Head of caudate nucleus (tissue), 42 donors: ENCODE measurements at regions not wholly inside any gene's neighbourhood (a gene's known extent, or its start where the extent isn't known, plus 50 kb on each side); places are given as distances from the start of the nearest gene placed in this dataset.
"Not testable (repeated sequence)": the region's sequence is repeated elsewhere in the genome, so short reads cannot be mapped to it uniquely, and the experiment has no call there.

Source experiments
- DNase-seq, 42 donors: peaks; one replicate each; pipeline versions ENCODE4 v3.0.0 to v3.0.0-alpha.2; 2020 to 2021; ENCODE audit warnings: mixed read lengths in 7 of 42
- intact Hi-C: fragments of 100-400 bp; cut with DNase I; formaldehyde crosslinking; loops from one replicate; pipeline ENCODE4 v1.15.0; 2022

DNA sequence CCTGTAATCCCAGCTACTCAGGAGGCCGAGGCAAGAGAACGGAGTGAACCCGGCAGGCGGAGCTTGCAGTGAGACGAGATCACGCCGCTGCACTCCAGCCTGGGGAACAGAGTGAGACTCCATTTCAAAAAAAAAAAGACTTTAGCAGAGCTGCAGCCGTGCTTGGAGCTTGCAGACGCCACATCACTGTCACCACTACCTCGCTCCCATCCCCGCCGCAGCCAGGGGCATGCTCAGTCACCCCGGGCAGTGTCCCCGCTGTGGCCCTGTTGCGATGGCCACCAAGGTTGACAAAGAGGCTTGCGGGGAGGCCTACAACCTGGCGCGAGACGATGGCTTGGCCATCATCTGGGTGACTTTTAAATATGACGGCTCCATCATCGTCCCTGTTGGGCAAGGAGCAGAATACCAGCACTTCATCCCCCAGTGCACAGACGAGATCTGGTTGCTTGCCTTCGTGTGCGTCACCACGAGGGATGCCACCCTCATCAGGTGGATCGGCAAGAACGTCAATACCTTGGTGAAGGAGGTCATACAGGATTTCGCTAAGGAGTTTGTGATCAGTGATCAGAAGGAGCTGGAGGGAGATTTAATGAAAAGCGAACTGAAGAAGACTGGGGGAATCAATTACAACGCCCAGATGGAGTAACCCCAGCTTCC is 118.1 kb downstream of the TNFRSF13B start:
- DNase-seq, result no peak
- intact Hi-C loops, result no loop called here

DNA sequence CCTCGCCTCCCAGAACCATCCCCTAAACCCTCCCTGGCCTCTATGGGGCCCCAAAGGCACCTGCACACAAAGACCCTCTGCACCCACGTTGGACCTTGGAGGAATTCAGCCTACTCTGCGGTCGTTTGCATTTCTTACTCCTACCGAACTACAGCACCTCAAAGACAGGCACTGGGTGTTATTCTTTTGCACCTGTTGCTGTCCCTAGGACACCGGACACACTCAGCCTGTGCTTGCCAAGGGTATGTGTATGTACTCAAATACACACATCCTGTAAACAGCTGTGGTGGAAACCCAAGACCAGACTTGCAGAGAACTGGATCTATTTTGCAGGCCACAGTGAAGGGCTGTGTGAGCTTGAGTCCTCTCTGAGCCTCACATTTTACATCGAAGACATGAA is 122.1 kb downstream of the TNFRSF13B start:
- intact Hi-C loops, DNase-seq: not testable (repeated sequence)

DNA sequence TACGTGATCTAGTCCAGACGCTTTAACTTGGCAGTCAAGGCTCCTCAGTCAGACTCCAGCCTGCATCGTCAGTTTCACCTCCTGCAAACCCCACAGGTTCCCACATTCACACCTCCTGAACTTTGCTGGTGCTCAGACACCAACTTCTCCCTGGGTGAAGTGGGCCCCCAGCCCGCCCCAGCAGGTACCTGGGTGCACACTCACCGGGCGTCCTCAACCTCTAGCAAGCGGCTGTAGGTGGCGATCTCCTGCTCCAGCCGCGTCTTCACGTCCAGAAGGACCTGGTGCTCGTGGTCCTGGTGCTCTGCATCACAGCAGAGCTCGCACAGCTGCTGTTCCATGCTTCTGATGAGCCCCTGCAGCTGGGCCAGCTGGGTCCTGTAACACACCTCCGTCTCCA is 122.9 kb downstream of the TNFRSF13B start:
- DNase-seq, result peak in 1 of 42 donors; percentile 12
- intact Hi-C loops, result not testable (repeated sequence)

DNA sequence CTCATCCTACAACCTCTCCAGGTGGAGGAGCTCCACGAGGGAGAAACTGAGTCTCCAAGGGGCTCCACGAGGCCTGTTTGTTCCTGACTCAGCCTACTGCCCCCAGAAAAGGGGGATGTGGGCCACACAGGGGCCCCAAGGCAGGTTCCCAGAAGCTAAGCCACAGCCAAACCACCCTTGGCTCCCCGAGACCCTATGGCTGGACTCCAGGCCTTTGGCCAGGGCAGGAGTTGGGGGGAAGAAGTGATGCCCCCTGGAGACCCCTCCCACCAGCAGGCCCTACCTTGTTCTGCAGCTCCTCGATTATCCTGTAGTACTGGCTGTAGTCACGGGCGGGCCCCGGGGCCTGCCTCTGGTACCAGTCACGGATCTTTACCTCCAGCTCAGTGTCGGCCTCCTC is 126.8 kb downstream of the TNFRSF13B start:
- DNase-seq, intact Hi-C loops: not testable (repeated sequence)

DNA sequence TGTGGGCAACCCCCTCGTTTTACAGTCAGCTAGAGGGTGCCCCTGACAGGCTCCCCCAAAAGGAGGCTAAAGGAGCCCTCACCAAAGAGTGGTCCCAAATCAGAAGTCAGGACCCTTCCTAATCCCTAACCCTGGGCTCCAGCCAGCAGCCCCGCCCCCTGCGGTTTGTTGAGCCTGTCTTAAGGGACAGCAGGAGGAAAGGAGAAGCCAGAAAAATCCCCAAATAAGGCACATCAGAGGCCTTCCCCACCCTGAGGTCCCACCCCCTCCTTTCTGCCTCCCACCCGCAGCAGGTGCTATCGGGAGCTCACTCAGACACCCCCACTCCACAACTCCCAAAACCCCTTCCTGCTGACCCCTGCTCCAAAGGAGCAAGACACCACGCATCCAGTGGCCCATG is 127.2 kb downstream of the TNFRSF13B start:
- DNase-seq, intact Hi-C loops: not testable (repeated sequence)

DNA sequence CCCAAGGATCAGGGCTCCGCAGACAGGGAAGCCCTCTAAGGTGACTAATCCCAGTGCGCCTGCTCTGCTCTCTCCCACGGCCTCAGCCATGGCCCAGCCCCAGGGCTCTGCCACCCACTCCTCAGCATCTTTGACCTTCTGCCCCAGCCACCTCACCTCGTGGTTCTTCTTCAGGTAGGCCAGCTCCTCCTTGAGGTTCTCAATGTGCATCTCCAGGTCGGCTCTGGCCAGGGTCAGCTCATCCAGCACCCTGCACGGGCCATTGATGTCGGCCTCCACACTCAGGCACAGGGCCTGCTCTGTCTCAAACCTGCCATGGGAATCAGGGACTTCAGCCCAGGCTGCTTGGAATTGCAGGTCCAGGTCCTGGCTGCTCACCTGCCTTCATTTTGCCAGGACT is 128.4 kb downstream of the TNFRSF13B start:
- DNase-seq, intact Hi-C loops: not testable (repeated sequence)

DNA sequence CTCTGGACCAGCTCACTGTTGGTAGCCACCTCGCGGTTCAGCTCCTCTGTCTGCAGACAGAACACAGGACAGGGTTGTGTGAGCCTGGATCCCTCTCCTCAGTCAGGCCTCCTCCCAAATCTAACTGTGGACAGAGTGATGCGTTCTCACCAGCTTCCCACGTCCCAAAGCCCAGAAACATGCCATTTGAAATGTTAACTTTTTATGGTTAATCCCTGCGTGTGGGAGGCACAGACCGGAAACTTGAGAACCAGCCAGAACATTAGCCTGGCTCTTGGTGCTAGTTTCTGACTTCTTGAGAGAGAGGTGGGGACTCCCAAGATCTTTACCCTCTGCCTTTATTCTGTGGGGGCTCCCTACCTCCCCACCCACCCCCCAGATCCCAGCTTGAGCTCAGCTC is 129.6 kb downstream of the TNFRSF13B start:
- DNase-seq, intact Hi-C loops: not testable (repeated sequence)

DNA sequence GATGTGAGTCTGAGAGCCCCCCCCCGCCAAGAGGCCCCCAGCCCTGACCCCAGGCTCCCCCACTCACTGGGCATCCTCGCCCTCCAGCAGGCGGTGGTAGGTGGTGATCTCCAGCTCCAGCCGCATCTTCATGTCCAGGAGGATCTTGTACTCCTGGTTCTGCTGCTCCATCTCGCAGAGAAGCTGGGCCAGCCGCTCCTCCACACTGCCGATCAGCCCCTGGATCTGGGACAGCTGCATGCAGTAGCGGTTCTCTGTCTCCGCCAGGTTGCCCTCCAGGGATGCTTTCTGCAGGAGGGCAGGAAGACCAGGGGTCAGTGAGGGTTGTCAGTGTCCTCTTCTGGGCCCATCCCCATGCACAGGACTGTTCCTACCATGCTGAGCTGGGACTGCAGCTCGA is 130.0 kb downstream of the TNFRSF13B start:
- DNase-seq, intact Hi-C loops: not testable (repeated sequence)

DNA sequence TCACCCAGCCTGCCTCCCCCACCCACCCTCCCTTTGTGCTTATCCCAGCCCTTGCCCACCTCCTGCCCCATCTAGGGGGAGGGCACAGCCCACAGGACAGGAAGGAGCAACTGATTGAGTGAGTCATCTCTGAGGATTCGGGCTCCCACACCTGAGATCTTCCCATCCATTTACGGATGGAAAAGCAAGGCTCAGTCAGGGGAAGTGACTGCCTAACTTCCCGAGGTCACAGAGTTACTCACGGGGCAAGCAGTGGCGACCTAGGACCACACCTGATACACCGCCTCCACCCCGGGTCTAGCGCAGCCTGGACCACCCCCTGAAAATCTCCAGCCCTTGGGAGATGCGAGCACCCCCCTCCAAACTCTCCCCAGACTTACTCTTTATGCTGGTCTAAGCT is 131.7 kb downstream of the TNFRSF13B start:
- intact Hi-C loops, DNase-seq: not testable (repeated sequence)

DNA sequence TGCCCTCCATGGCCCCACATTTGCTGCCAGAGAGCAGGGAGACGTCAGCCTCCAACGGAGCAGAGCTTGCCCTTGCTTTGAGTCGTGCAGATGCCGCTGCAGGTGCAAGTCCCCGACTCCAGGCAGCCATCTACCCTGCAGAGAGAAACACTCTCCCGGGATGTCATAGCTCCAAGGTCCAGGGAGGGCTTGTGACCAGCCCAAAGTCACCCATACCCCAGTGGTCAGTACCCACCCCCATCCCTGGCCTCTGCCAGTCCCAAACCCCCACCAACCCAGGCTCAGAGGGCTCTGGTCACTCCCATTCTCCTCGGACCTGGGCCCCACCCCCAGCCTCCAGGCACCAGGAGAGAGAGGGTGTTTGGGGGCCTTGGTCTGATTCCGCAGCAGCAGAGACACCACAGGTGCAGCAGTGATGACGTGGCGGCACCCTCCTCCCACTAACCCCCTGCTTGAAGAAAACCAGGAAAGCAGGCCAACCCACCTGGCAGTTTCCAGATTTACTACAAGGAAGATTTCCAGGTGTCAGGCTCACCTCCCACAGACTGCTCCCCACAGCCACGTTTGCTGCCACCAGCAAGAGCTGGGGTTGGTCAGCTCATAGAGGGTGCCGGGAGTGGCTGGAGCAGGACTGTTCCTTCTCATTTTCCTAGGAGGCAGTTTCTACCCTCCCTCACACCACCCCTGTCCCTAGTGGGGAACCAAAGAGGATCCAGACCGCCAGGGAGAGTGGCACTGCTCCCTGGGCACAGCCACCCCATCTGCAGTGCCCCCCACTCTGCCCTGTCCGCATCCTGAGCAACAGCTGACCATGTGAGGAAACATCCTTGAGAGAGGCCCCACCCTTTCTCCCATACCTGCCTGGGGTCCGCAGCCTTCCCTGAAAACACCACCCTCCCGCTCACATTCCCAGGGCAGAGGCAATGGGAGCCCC is 132.4 kb downstream of the TNFRSF13B start:
- DNase-seq, result peak; percentile 14 to 90 (median 68)
- intact Hi-C loops, result not testable (repeated sequence)

DNA sequence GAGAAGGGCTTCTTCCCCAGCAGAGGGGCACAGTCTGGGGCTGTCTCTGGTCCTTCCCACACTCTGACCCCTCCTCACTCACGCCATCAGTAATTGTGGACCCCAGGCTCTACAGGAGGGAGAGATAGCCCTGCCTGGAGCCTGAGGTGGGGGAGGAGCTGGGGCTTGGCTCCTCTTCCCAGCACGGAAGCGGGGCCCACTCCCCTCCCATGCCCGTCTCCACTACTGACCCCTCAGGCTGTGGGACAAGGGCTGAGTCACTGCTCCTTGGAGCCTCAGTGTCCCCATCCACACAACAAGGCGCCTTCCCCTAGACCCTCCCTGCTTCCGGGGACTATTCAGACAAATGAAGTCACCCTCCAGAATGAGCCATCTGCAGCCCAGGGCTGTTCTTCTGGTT is 133.1 kb downstream of the TNFRSF13B start:
- intact Hi-C loops, DNase-seq: not testable (repeated sequence)

DNA sequence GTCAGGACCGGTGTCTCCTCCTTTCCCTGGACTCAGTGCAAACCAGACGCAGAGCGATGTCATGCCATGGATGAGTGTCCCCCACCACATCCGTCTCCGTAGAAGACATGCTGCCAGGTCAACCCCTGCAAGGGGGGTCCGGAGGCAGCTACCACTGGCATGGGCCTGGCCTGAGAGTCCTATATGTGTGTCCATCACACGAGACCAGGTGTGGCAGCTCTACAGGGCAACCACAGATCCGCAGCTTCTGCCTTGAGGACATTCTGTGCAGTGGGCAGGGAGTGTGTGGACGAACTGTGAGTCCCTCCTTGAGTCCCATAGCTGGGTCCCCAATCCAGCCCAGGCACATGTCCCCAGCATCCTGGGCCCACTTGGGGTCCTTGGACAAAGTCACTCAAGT is 133.6 kb downstream of the TNFRSF13B start:
- intact Hi-C loops, DNase-seq: not testable (repeated sequence)

DNA sequence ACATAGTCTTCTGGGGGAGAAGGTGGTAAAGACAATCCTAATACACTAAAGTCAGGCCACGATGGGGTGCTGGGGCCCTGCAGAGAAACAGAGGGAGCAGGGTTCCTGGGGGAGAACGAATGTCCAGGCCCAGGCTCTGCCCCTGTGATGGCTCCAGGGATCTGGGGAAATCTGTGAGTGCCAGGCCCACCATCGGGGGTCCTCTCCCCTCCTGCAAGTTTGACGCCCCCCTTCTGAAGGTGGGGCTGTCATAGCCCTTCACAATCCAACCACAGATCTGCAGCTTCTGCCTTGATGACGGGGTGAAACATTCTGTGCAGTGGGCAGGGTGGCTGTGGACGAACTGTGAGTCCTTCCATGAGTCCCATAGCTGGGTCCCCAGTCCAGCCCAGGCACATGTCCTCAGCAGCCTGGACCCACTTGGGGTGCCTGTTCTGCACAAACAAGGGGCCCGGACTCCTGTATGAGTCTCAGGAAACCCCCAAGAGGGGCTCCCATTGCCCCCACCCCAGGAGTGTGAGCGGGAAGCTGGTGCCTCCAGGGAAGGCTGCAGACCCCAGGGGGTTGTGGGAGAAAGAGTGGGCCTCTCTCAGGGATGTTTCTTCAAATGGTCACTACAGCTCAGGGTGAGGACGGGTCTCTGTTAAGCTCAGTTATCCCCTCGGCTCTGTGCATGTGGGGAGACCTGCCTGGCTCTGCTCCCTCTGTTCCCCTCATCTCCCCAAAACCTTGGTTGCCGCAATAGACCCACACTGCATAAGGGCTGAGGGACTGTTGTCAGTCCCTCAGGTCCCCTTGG is 134.3 kb downstream of the TNFRSF13B start:
- intact Hi-C loops, result not testable (repeated sequence)
- DNase-seq, result peak in 1 of 42 donors; percentile 34

DNA sequence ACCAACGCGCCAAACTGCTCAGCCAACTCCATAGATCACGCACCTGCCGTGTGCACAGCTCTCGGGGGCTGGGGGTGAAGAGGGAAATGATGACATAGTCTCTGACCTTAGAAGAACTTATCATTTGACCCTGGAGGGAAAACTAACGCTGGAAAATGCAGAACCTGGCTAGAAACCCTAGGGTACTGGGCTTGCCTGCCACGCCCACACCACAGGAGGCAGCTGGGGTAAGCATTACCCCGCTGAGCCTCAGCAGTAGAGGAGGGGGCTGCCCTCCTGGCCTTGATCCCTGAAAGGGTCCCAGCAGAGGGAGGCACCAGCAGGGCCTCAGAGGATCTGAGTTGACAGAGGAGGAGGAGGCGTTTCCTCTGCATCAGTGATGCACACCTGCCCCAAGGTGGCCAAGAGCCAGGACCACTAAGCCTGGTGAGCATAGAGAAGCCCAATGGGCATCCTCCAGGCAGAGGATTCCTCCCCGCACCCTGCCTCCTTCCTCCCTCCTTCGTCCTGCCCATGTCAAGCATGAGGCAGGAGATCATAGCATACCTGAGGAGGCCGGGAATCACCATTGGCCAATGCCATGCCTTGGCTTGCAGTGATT is 135.5 kb downstream of the TNFRSF13B start:
- DNase-seq, result peak in 1 of 42 donors; percentile 34
- intact Hi-C loops, result not testable (repeated sequence)

DNA sequence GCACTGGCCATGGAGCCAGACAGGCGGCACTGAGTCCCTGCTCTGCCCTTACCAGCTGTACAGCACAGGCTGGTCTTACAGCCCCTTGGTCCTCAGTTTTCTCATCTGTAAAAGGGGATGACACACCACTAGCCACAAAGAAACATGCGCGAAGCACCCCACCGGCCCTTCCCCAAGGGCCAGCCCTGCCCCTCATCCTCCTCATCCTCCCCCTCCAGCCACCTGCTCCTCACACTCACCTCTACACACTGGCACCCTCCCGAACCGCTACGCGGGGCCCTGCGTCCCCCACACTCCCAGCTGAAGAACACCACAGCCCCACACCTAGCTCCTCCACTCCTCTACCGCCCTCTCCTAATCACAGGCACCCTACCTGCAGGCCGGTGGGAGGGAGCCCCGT is 138.4 kb downstream of the TNFRSF13B start:
- intact Hi-C loops, result not testable (repeated sequence)
- peak in 1 of 42 donors; percentile 2 for DNase-seq

DNA sequence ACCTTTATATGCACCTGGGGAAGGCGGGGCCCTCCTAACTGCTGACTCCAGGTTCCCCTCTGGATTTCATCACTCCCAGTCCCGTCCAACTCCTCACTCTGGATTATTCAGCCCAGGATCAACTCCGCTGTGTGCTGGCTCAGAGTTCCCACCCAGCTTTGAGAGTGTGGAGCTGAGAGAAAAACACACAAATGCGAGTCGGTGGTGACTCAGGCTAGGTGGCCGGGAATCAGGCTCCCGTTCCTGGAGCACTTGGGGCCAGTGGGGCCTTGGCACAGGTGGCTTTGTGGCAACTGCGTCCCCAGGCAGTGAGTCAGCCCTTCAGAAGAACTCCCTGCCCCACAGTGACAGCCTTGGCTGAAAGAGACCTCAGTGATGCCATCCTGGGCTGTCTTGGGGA is 139.1 kb downstream of the TNFRSF13B start:
- intact Hi-C loops, result not testable (repeated sequence)
- DNase-seq, result peak in 3 of 42 donors; percentile 18 to 37 (median 31)

DNA sequence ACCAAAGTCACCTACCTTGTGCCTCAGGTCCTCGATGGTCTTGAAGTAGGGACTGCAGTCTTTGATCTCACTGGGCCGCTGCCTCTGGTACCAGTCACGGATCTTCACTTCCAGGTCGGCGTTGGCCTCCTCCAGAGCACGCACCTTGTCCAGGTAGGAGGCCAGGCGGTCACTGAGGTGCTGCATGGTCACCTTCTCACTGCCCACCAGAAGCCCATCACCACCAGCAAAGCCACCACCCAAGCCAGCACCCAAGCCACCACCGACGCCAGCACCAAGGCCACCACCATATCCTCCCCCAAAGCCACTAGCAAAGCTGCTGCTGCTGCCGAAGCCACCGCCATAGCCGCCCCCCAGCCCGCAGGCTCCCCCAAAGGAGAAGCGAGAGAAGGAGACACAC is 139.7 kb downstream of the TNFRSF13B start:
- peak in 2 of 42 donors; percentile 18 to 25 for DNase-seq
- intact Hi-C loops, result not testable (repeated sequence)

DNA sequence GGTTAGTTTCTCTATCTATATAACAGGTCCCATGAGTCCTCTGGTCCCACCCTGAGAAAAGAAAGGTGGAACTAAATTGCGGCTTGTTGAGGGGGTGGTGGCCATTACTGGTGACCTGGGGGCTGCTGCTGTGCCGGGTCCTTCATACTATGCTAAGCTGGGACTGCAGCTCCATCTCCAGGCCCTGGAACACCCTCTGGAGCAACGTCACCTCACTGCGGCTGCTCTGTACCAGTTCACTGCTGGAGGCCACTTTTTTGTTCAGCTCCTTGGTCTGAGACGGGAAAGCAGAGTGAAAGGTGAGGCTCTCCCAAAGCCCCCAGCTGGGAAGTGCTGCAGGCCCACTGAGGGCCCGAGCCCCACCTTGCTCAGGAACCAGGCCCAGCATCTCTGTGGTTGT is 140.7 kb downstream of the CCDC144A start:
- peak in 1 of 42 donors; percentile 33 for DNase-seq
- intact Hi-C loops, result not testable (repeated sequence)

DNA sequence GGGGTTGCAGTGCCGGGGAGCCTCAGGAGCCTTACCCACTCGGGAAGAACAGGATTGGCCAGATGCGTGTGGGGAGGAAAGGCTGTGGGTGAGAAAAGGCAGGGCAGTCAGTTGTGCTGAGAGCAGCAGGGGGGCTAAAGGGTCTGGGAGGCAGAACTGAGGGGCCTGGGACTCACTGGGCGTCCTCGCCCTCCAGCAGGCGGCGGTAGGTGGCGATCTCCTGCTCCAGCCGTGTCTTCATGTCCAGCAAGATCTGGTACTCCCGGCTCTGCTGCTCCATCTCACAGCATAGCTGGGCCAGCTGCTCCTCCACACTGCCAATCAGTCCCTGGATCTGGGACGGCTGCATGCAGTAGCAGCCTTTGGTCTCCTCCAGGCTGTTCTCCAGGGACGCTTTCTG is 140.2 kb downstream of the CCDC144A start:
- peak in 1 of 42 donors; percentile 43 for DNase-seq
- intact Hi-C loops, result not testable (repeated sequence)
